ENCODE measurements at regions not wholly inside any gene's neighbourhood (a gene's known extent, or its start where the extent isn't known, plus 50 kb on each side); places are given as distances from the start of the nearest gene placed in this dataset.

DNA sequence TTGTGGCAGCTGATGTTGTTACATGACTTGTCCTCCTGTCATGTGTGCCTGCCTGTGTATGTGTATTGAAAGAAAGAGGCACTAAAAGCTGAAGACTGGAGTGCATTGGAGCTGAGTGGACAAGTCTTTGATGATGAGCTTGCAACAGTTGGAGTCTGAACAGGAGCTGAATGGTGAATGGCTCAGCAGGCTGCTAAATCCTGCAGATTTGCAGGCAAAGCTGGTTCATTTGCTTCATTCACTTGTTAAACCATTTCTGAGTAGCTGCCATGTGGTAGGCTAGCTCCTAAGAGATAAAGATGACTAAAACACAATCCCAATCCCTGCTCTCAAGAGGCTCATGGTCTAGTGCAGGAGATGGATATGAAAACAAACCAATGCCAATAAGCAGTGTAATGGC lies 217.3 kb downstream of the CHRDL1 start:
- no peak for TF ChIP-seq POLR2AphosphoS5 (IDR thresholded peaks at IDR 0.05; ENCODE audit: low read depth)
- TF ChIP-seq GABPA (IDR thresholded peaks at IDR 0.05; ENCODE audit: low read depth): no peak
- TF ChIP-seq SPI1 (IDR thresholded peaks at IDR 0.05; ENCODE audit: borderline replicate concordance, low read depth): no peak
- TF ChIP-seq, protein P1, sequence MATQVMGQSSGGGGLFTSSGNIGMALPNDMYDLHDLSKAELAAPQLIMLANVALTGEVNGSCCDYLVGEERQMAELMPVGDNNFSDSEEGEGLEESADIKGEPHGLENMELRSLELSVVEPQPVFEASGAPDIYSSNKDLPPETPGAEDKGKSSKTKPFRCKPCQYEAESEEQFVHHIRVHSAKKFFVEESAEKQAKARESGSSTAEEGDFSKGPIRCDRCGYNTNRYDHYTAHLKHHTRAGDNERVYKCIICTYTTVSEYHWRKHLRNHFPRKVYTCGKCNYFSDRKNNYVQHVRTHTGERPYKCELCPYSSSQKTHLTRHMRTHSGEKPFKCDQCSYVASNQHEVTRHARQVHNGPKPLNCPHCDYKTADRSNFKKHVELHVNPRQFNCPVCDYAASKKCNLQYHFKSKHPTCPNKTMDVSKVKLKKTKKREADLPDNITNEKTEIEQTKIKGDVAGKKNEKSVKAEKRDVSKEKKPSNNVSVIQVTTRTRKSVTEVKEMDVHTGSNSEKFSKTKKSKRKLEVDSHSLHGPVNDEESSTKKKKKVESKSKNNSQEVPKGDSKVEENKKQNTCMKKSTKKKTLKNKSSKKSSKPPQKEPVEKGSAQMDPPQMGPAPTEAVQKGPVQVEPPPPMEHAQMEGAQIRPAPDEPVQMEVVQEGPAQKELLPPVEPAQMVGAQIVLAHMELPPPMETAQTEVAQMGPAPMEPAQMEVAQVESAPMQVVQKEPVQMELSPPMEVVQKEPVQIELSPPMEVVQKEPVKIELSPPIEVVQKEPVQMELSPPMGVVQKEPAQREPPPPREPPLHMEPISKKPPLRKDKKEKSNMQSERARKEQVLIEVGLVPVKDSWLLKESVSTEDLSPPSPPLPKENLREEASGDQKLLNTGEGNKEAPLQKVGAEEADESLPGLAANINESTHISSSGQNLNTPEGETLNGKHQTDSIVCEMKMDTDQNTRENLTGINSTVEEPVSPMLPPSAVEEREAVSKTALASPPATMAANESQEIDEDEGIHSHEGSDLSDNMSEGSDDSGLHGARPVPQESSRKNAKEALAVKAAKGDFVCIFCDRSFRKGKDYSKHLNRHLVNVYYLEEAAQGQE (IDR thresholded peaks at IDR 0.05; ENCODE audit: insufficient replicate concordance, low read depth): no peak
- TF ChIP-seq, protein P2, sequence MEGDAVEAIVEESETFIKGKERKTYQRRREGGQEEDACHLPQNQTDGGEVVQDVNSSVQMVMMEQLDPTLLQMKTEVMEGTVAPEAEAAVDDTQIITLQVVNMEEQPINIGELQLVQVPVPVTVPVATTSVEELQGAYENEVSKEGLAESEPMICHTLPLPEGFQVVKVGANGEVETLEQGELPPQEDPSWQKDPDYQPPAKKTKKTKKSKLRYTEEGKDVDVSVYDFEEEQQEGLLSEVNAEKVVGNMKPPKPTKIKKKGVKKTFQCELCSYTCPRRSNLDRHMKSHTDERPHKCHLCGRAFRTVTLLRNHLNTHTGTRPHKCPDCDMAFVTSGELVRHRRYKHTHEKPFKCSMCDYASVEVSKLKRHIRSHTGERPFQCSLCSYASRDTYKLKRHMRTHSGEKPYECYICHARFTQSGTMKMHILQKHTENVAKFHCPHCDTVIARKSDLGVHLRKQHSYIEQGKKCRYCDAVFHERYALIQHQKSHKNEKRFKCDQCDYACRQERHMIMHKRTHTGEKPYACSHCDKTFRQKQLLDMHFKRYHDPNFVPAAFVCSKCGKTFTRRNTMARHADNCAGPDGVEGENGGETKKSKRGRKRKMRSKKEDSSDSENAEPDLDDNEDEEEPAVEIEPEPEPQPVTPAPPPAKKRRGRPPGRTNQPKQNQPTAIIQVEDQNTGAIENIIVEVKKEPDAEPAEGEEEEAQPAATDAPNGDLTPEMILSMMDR (IDR thresholded peaks at IDR 0.05; ENCODE audit: insufficient read depth, low read length): no peak
- no peak overlapping the region for H3K27ac ChIP-seq (replicated peaks)
- H3K27me3 ChIP-seq (ENCODE audit: insufficient read depth, poor library complexity, severe bottlenecking): no peaks in the 10 kb centered on the region
- no peak overlapping the region for H3K4me3 ChIP-seq (replicated peaks; ENCODE audit: insufficient read depth, low read length)
- DNase-seq (ENCODE audit: low read depth in 1 of 2, low spot score in 1 of 2): no peak

DNA sequence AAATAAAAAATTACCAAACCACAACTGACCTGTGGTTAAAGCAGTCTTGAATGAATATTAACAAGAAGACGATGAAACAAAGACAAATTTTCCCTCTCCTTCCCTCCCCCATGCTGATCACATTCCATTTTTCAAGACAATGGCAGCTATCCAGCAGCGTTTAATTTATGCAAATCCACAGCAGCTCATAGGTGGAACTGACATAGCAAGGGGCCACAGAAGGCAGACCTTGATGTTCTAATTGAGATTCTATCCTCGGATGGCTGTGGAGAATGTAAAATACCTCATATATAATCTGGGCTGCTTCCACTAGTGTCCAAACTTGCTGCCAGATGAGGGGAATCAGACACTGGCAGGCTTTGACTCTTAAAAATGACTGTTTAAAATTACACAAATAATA lies 211.5 kb downstream of the CHRDL1 start:
- H3K27ac ChIP-seq (replicated peaks): no peak overlapping the region
- H3K4me3 ChIP-seq (replicated peaks; ENCODE audit: insufficient read depth, low read length): no peak overlapping the region
- DNase-seq (ENCODE audit: low read depth in 1 of 2, low spot score in 1 of 2): no peak
- TF ChIP-seq, protein P1 (IDR thresholded peaks at IDR 0.05; ENCODE audit: insufficient replicate concordance, low read depth): no peak
- TF ChIP-seq, protein P2 (IDR thresholded peaks at IDR 0.05; ENCODE audit: insufficient read depth, low read length): no peak
- TF ChIP-seq SPI1 (IDR thresholded peaks at IDR 0.05; ENCODE audit: borderline replicate concordance, low read depth): no peak
- no peak for TF ChIP-seq GABPA (IDR thresholded peaks at IDR 0.05; ENCODE audit: low read depth)
- no peak for TF ChIP-seq POLR2AphosphoS5 (IDR thresholded peaks at IDR 0.05; ENCODE audit: low read depth)
- no peaks in the 10 kb centered on the region for H3K27me3 ChIP-seq (ENCODE audit: insufficient read depth, poor library complexity, severe bottlenecking)

DNA sequence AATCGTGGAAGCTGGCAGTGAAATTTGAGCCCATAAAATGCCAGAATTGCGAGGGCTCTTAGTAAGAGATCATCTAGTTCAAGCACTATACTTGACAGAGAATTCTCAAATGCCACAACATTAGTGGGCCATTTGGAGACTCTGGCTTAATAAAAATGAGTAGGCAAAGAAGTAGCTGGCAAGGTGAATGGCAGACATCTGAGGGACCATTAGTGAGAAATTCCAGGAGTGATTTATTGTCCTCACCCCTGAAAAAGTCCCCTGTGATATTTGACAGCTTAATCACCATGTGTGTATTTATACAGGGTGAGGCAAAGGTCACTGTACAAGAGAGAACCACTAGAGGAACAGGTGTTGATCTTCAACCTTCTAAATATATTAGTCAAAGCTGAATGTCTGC lies 207.5 kb downstream of the CHRDL1 start:
- TF ChIP-seq, protein P2 (IDR thresholded peaks at IDR 0.05; ENCODE audit: insufficient read depth, low read length): no peak
- no peak for TF ChIP-seq SPI1 (IDR thresholded peaks at IDR 0.05; ENCODE audit: borderline replicate concordance, low read depth)
- no peak for TF ChIP-seq GABPA (IDR thresholded peaks at IDR 0.05; ENCODE audit: low read depth)
- H3K27me3 ChIP-seq (ENCODE audit: insufficient read depth, poor library complexity, severe bottlenecking): no peaks in the 10 kb centered on the region

GRCh38 chrX:110588853-110589252 lies 206.8 kb downstream of the CHRDL1 start:
- Histone ChIP-seq H3K27me3 (ENCODE audit: insufficient read depth, poor library complexity, severe bottlenecking) (no peaks in the 10 kb centered on the region), H3K4me3 (replicated peaks; ENCODE audit: insufficient read depth, low read length) (no peak overlapping the region), H3K27ac (replicated peaks) (no peak overlapping the region)
- TF ChIP-seq SPI1 (IDR thresholded peaks at IDR 0.05; ENCODE audit: borderline replicate concordance, low read depth) (no peak), GABPA (IDR thresholded peaks at IDR 0.05; ENCODE audit: low read depth) (no peak), POLR2AphosphoS5 (IDR thresholded peaks at IDR 0.05; ENCODE audit: low read depth) (no peak)
- TF ChIP-seq, protein P2 (IDR thresholded peaks at IDR 0.05; ENCODE audit: insufficient read depth, low read length): no peak
- TF ChIP-seq, protein P1 (IDR thresholded peaks at IDR 0.05; ENCODE audit: insufficient replicate concordance, low read depth): no peak
- DNase-seq (ENCODE audit: low read depth in 1 of 2, low spot score in 1 of 2): no peak

More for the DNA sequence above, 207.5 kb downstream of the CHRDL1 start:
- no peak overlapping the region for H3K4me3 ChIP-seq (replicated peaks; ENCODE audit: insufficient read depth, low read length)
- DNase-seq (ENCODE audit: low read depth in 1 of 2, low spot score in 1 of 2): no peak
- no peak overlapping the region for H3K27ac ChIP-seq (replicated peaks)
